Immature natural killer cell (primary cell): ENCODE measurements at regions not wholly inside any gene's neighbourhood (a gene's known extent, or its start where the extent isn't known, plus 50 kb on each side); places are given as distances from the start of the nearest gene placed in this dataset.
"Not testable (repeated sequence)": the region's sequence is repeated elsewhere in the genome, so short reads cannot be mapped to it uniquely, and the experiment has no call there.

Source experiments
- DNase-seq, 3 donors: peaks; one replicate each; pipeline ENCODE4 v3.0.0; 2022; ENCODE audit warnings: mixed read lengths in 1 of 3
- H3K27ac Mint-ChIP-seq, 6 donors: one replicate each; pipeline ENCODE4 v1.8.0; 2020; ENCODE audit warnings: mixed read lengths in 6 of 6, mild to moderate bottlenecking in 5 of 6, inconsistent platforms in 4 of 6, moderate library complexity in 3 of 6
- H3K27me3 Mint-ChIP-seq, 3 donors: one replicate each; pipeline ENCODE4 v1.8.0; 2020 to 2021; ENCODE audit warnings: low read depth in 3 of 3, mild to moderate bottlenecking in 3 of 3, mixed read lengths in 3 of 3, moderate library complexity in 3 of 3, inconsistent platforms in 1 of 3
- H3K36me3 Mint-ChIP-seq, 3 donors: one replicate each; pipeline ENCODE4 v1.8.0; 2020; ENCODE audit warnings: mixed read lengths in 3 of 3, inconsistent platforms in 2 of 3, mild to moderate bottlenecking in 2 of 3
- H3K4me1 Mint-ChIP-seq, 2 donors: one replicate each; pipeline ENCODE4 v1.8.0; 2020; ENCODE audit warnings: inconsistent platforms in 2 of 2, mild to moderate bottlenecking in 2 of 2, mixed read lengths in 2 of 2, moderate library complexity in 1 of 2
- H3K4me3 Mint-ChIP-seq, 5 donors: one replicate each; pipeline ENCODE4 v1.8.0; 2020; ENCODE audit warnings: mild to moderate bottlenecking in 5 of 5, mixed read lengths in 5 of 5, inconsistent platforms in 3 of 5, moderate library complexity in 3 of 5
- H3K9me3 Mint-ChIP-seq, 6 donors: one replicate each; pipeline ENCODE4 v1.8.0; 2020; ENCODE audit warnings: mild to moderate bottlenecking in 6 of 6, mixed read lengths in 6 of 6, inconsistent platforms in 4 of 6, moderate library complexity in 3 of 6

- Mint-ChIP-seq H3K4me1 (peaks cover 8 to 10% of the 10 kb centered on the region in 2 donors), H3K27me3 (peaks cover 0 to 1% (median 0%) of the 10 kb centered on the region in 3 donors), H3K4me3 (no peak overlapping the region), H3K27ac (no peak overlapping the region), H3K36me3 (no peaks in the 10 kb centered on the region), H3K9me3 (peaks cover 0 to 5% (median 1%) of the 10 kb centered on the region in 6 donors)
- peak; percentile 24 to 52 (median 42) for DNase-seq
These were observed 286.7 kb upstream of the TGFBR2 start for GRCh38 chr3:30319713-30320112.

- Mint-ChIP-seq H3K4me1 (peaks cover 8 to 10% of the 10 kb centered on the region in 2 donors), H3K27ac (no peak overlapping the region), H3K9me3 (peaks cover 0 to 5% (median 1%) of the 10 kb centered on the region in 6 donors), H3K36me3 (no peaks in the 10 kb centered on the region), H3K4me3 (no peak overlapping the region), H3K27me3 (peaks cover 0 to 1% (median 0%) of the 10 kb centered on the region in 3 donors)
- no peak for DNase-seq
These were observed 286.0 kb upstream of the TGFBR2 start for GRCh38 chr3:30320392-30320791.

- Mint-ChIP-seq H3K4me3 (no peak overlapping the region), H3K27me3 (peaks cover 0 to 1% (median 0%) of the 10 kb centered on the region in 3 donors), H3K4me1 (peaks cover 8 to 10% of the 10 kb centered on the region in 2 donors), H3K27ac (no peak overlapping the region), H3K9me3 (peaks cover 0 to 5% (median 1%) of the 10 kb centered on the region in 6 donors), H3K36me3 (no peaks in the 10 kb centered on the region)
- DNase-seq = no peak
These were observed 285.3 kb upstream of the TGFBR2 start for GRCh38 chr3:30321065-30321464.

- H3K9me3 Mint-ChIP-seq, H3K4me1 Mint-ChIP-seq, H3K36me3 Mint-ChIP-seq, DNase-seq, H3K27me3 Mint-ChIP-seq, H3K4me3 Mint-ChIP-seq, H3K27ac Mint-ChIP-seq: not testable (repeated sequence)
These were observed 282.8 kb upstream of the TGFBR2 start for GRCh38 chr3:30323649-30324048.

- no peak overlapping the region for H3K27ac Mint-ChIP-seq
- peaks cover 0 to 1% (median 0%) of the 10 kb centered on the region in 3 donors for H3K27me3 Mint-ChIP-seq
- H3K4me1 Mint-ChIP-seq = peaks cover 7% of the 10 kb centered on the region in 2 donors
- peaks cover 0 to 5% (median 1%) of the 10 kb centered on the region in 6 donors for H3K9me3 Mint-ChIP-seq
- no peak for DNase-seq
- no peak overlapping the region for H3K4me3 Mint-ChIP-seq
- no peaks in the 10 kb centered on the region for H3K36me3 Mint-ChIP-seq
These were observed 281.8 kb upstream of the TGFBR2 start for GRCh38 chr3:30324587-30324986.

- H3K4me1 Mint-ChIP-seq, H3K4me3 Mint-ChIP-seq, H3K27ac Mint-ChIP-seq, DNase-seq, H3K9me3 Mint-ChIP-seq, H3K27me3 Mint-ChIP-seq, H3K36me3 Mint-ChIP-seq: not testable (repeated sequence)
These were observed 278.4 kb upstream of the TGFBR2 start for GRCh38 chr3:30327976-30328375.

GRCh38 chr3:30328935-30329334, 277.5 kb upstream of the TGFBR2 start:
- DNase-seq, H3K9me3 Mint-ChIP-seq, H3K36me3 Mint-ChIP-seq, H3K4me3 Mint-ChIP-seq, H3K27me3 Mint-ChIP-seq, H3K27ac Mint-ChIP-seq: not testable (repeated sequence)
- H3K4me1 Mint-ChIP-seq = peaks cover 9 to 13% of the 10 kb centered on the region in 2 donors

- peaks cover 9 to 13% of the 10 kb centered on the region in 2 donors for H3K4me1 Mint-ChIP-seq
- no peak overlapping the region for H3K27ac Mint-ChIP-seq
- no peaks in the 10 kb centered on the region for H3K36me3 Mint-ChIP-seq
- H3K27me3 Mint-ChIP-seq = peaks cover 2 to 10% (median 4%) of the 10 kb centered on the region in 3 donors
- H3K4me3 Mint-ChIP-seq = no peak overlapping the region
- H3K9me3 Mint-ChIP-seq = no peaks in the 10 kb centered on the region
- no peak for DNase-seq
These were observed 274.9 kb upstream of the TGFBR2 start for GRCh38 chr3:30331519-30331918.

GRCh38 chr3:30332196-30333021, 274.0 kb upstream of the TGFBR2 start:
- no peaks in the 10 kb centered on the region for H3K36me3 Mint-ChIP-seq
- H3K27me3 Mint-ChIP-seq = peaks cover 2 to 10% (median 4%) of the 10 kb centered on the region in 3 donors
- peaks cover 0 to 1% (median 0%) of the 10 kb centered on the region in 6 donors for H3K9me3 Mint-ChIP-seq
- H3K4me1 Mint-ChIP-seq = peaks cover 9 to 13% of the 10 kb centered on the region in 2 donors
- peak overlapping the region in 2 of 5 donors; percentile 6 to 49 for H3K4me3 Mint-ChIP-seq
- DNase-seq = no peak
- H3K27ac Mint-ChIP-seq = no peak overlapping the region

GRCh38 chr3:30333143-30333542, 273.3 kb upstream of the TGFBR2 start:
- no peak overlapping the region for H3K27ac Mint-ChIP-seq
- no peaks in the 10 kb centered on the region for H3K36me3 Mint-ChIP-seq
- no peak for DNase-seq
- peaks cover 4 to 10% (median 5%) of the 10 kb centered on the region in 3 donors for H3K27me3 Mint-ChIP-seq
- no peak overlapping the region for H3K4me3 Mint-ChIP-seq
- H3K9me3 Mint-ChIP-seq = peaks cover 0 to 1% (median 0%) of the 10 kb centered on the region in 6 donors
- H3K4me1 Mint-ChIP-seq = peaks cover 9 to 13% of the 10 kb centered on the region in 2 donors

GRCh38 chr3:30333903-30334302, 272.5 kb upstream of the TGFBR2 start:
- Mint-ChIP-seq H3K27me3 (peaks cover 4 to 10% (median 6%) of the 10 kb centered on the region in 3 donors), H3K27ac (no peak overlapping the region), H3K4me1 (peaks cover 9 to 13% of the 10 kb centered on the region in 2 donors), H3K36me3 (no peaks in the 10 kb centered on the region), H3K4me3 (no peak overlapping the region), H3K9me3 (peaks cover 0 to 1% (median 0%) of the 10 kb centered on the region in 6 donors)
- DNase-seq = no peak

GRCh38 chr3:30340500-30340899, 265.9 kb upstream of the TGFBR2 start:
- no peak overlapping the region for H3K27ac Mint-ChIP-seq
- peaks cover 2 to 5% (median 3%) of the 10 kb centered on the region in 3 donors for H3K27me3 Mint-ChIP-seq
- DNase-seq = no peak
- H3K4me3 Mint-ChIP-seq = no peak overlapping the region
- H3K4me1 Mint-ChIP-seq = no peaks in the 10 kb centered on the region
- H3K36me3 Mint-ChIP-seq = no peaks in the 10 kb centered on the region
- H3K9me3 Mint-ChIP-seq = peaks cover 0 to 1% (median 0%) of the 10 kb centered on the region in 6 donors

- Mint-ChIP-seq H3K4me1 (no peaks in the 10 kb centered on the region), H3K27ac (no peak overlapping the region), H3K27me3 (peaks cover 0 to 5% (median 2%) of the 10 kb centered on the region in 3 donors), H3K36me3 (no peaks in the 10 kb centered on the region), H3K9me3 (peaks cover 0 to 1% (median 0%) of the 10 kb centered on the region in 6 donors), H3K4me3 (no peak overlapping the region)
- DNase-seq = no peak
These were observed 265.3 kb upstream of the TGFBR2 start for GRCh38 chr3:30341079-30341478.

- Mint-ChIP-seq H3K9me3 (peaks cover 0 to under 1% (median 0%) of the 10 kb centered on the region in 6 donors), H3K27me3 (peaks cover 0 to 5% (median 2%) of the 10 kb centered on the region in 3 donors), H3K4me3 (no peak overlapping the region), H3K36me3 (no peaks in the 10 kb centered on the region), H3K27ac (no peak overlapping the region), H3K4me1 (no peaks in the 10 kb centered on the region)
- DNase-seq = no peak
These were observed 264.6 kb upstream of the TGFBR2 start for GRCh38 chr3:30341851-30342250.
